HAP-1 (cell line): ENCODE measurements at regions not wholly inside any gene's neighbourhood (a gene's known extent, or its start where the extent isn't known, plus 50 kb on each side); places are given as distances from the start of the nearest gene placed in this dataset.
"Not testable (repeated sequence)": the region's sequence is repeated elsewhere in the genome, so short reads cannot be mapped to it uniquely, and the experiment has no call there.

Source experiments
- DNase-seq, 2 experiments: peaks; one replicate each; pipeline ENCODE4 v3.0.0-alpha.2; 2016 to 2020; ENCODE audit warnings: low spot score in 2 of 2
- H3K27me3 ChIP-seq: fragments of 250-450 bp; sonication (Bioruptor Pico); 2 replicates; pipeline ENCODE4 v1.5.1; 2020; ENCODE audit warnings: low read depth, mild to moderate bottlenecking, moderate library complexity
- H3K36me3 ChIP-seq: fragments of 250-450 bp; sonication (Bioruptor Pico); replicated peaks from 2 replicates; pipeline ENCODE4 v1.5.1; 2020; ENCODE audit warnings: mild to moderate bottlenecking
- H3K4me1 ChIP-seq: fragments of 250-450 bp; sonication (Bioruptor Pico); 2 replicates; pipeline ENCODE4 v1.5.1; 2020; ENCODE audit warnings: mild to moderate bottlenecking
- H3K4me3 ChIP-seq: fragments of 250-450 bp; sonication (Bioruptor Pico); 2 replicates; pipeline ENCODE4 v1.5.1; 2020; ENCODE audit warnings: mild to moderate bottlenecking, moderate library complexity
- H3K9me3 ChIP-seq: fragments of 250-450 bp; sonication (Bioruptor Pico); 2 replicates; pipeline ENCODE4 v1.5.1; 2020; ENCODE audit warnings: mild to moderate bottlenecking, moderate library complexity
- in situ Hi-C: fragments of 300-500 bp; cut with MboI; formaldehyde crosslinking; loops from 3 replicates; pipeline ENCODE4 v1.14.3; 2020; ENCODE audit warnings: low sequenced_read_pairs, inconsistent platforms, mixed read lengths

- in situ Hi-C loops, H3K4me3 ChIP-seq: not testable (repeated sequence)
Observed at GRCh38 chr4:131729205-131729604, 1419.9 kb upstream of the PCDH10 start.

DNA sequence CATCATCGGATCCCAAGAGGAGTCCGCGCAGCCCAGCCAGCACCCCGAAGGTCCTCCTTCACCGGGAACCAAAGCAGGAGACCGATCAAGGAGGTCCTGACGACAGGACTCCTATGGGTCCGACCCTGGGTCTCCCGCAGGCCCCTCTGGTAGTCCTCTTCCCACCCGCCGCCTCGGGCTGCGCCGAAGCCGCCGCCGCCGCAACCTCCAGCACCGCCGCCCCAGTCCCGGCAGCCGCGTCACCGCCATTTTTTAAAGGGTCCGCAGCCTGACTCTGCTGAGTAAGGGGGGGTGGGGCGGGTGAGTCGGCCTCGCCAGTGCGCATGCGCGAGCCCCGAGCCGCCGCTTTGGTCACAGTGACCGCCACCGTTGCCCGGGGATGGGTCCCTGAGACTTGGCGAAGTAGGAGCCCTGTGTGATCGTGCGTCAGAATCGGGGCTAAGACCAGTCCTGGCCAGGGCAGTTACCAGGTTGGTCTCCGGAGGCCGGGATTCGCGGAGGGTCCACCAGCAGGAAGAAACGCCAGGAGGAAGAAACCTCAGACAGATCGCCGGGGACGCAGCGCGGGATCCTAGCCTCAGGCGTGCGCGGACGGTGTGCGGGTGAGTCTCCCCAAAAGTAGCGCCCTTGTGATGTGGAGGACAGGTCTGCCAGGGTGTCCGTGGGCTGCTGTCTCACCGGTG lies 1419.2 kb upstream of the PCDH10 start:
- in situ Hi-C loops, DNase-seq, H3K9me3 ChIP-seq, H3K27me3 ChIP-seq, H3K36me3 ChIP-seq, H3K4me1 ChIP-seq, H3K4me3 ChIP-seq: not testable (repeated sequence)

More at GRCh38 chr4:131729205-131729604, 1419.9 kb upstream of the PCDH10 start:
- H3K4me1 ChIP-seq, H3K36me3 ChIP-seq, H3K9me3 ChIP-seq, DNase-seq, H3K27me3 ChIP-seq: not testable (repeated sequence)

DNA sequence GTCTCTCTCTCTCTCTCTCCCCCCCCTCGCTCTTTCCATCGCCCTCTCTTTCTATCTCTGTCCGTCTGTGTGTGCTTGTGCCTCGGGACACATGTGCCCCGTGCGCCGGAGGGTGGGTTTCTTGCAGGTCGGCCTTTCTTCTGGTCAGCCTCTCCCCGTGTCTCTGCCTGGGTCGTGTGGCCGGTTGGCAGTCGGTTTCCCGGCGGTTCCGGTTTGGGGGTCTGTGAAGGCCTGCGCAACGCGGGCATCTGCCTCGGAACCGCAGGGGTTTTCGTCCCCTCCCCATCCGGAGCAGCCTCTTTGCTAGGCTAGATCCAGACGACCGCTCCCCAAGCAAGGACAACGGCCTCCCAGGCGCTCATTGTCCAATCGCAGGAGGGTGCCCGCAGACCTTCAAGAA lies 1418.5 kb upstream of the PCDH10 start:
- DNase-seq, H3K36me3 ChIP-seq, H3K4me1 ChIP-seq, in situ Hi-C loops, H3K27me3 ChIP-seq, H3K4me3 ChIP-seq, H3K9me3 ChIP-seq: not testable (repeated sequence)

GRCh38 chr4:131732034-131732630 lies 1417.0 kb upstream of the PCDH10 start:
- DNase-seq, H3K4me1 ChIP-seq, H3K27me3 ChIP-seq, in situ Hi-C loops, H3K4me3 ChIP-seq, H3K9me3 ChIP-seq, H3K36me3 ChIP-seq: not testable (repeated sequence)

DNA sequence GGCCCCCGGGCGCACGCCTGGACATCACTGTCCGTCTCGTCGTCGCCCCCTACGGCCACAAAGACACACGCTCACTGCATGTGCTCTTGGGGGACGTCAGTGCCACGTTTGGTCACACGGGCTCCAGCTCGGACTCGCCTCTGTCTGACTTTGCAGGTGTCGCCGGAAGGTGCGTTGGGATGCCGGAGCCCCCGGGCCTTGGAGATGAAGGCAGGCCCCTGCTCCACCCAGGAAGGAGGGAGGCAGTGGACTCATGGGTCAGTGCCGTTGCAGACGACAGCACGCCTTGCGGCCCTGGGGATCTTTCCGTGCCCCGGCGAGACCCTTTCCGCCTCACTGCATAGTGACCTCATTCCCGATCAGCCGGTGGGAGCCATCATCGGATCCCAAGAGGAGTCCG lies 1414.8 kb upstream of the PCDH10 start:
- H3K36me3 ChIP-seq, H3K9me3 ChIP-seq, H3K27me3 ChIP-seq, H3K4me3 ChIP-seq, H3K4me1 ChIP-seq, in situ Hi-C loops, DNase-seq: not testable (repeated sequence)

DNA sequence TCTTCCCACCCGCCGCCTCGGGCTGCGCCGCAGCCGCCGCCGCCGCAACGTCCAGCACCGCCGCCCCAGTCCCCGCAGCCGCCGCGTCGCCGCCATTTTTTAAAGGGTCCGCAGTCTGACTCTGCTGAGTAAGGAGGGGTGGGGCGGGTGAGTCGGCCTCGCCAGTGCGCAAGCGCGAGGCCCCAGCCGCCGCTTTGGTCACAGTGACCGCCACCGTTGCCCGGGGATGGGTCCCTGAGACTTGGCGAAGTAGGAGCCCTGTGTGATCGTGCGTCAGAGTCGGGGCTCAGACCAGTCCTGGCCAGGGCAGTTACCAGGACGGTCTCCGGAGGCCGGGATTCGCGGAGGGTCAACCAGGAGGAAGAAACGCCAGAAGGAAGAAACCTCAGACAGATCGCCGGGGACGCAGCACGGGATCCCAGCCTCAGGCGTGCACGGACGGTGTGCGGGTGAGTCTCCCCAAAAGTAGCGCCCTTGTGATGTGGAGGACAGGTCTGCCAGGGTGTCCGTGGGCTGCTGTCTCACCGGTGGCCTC lies 1414.2 kb upstream of the PCDH10 start:
- H3K36me3 ChIP-seq, H3K27me3 ChIP-seq, H3K4me1 ChIP-seq, H3K9me3 ChIP-seq, in situ Hi-C loops, H3K4me3 ChIP-seq, DNase-seq: not testable (repeated sequence)

DNA sequence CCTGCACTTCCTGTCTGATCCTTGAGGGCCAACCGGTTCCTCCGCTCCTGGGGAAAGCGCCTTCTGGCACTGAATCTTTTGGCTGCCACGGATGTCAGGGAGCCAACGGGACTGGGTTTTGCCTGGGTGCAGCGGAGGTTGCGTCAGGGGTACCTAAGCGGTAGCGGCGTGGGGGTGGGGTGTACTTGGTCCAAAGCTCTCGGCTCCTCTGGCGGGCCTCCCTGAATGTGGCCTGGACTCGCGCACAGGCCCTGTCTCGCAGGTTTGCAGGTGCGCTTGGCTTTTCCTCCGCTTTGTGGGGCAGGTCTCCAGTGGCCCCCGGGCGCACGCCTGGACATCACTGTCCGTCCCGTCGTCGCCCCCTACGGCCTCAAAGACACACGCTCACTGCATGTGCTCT lies 1410.1 kb upstream of the PCDH10 start:
- H3K4me3 ChIP-seq, DNase-seq, H3K9me3 ChIP-seq, H3K4me1 ChIP-seq, H3K36me3 ChIP-seq, H3K27me3 ChIP-seq, in situ Hi-C loops: not testable (repeated sequence)

GRCh38 chr4:131741836-131742235 lies 1407.3 kb upstream of the PCDH10 start:
- DNase-seq, H3K4me1 ChIP-seq, H3K36me3 ChIP-seq, H3K27me3 ChIP-seq, H3K9me3 ChIP-seq, in situ Hi-C loops, H3K4me3 ChIP-seq: not testable (repeated sequence)

DNA sequence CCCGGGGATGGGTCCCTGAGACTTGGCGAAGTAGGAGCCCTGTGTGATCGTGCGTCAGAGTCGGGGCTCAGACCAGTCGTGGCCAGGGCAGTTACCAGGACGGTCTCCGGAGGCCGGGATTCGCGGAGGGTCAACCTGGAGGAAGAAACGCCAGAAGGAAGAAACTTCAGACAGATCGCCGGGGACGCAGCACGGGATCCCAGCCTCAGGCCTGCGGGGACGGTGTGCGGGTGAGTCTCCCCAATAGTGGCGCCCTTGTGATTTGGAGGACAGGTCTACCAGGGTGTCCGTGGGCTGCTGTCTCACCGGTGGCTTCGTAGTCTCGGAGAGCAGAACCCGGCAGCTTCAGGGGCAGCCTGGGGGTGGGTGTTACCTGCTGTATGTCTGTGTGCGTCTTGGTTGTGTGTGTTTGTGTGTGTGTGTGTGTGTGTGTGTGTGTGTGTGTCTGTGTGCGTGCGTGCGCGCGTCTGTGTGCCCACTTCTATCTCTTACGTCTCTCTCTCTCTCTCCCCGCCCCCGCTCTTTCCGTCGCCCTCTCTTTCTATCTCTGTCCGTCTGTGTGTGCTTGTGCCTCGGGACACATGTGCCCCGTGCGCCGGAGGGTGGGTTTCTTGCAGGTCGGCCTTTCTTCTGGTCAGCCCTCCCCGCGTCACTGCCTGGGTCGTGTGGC lies 1406.4 kb upstream of the PCDH10 start:
- H3K27me3 ChIP-seq, H3K9me3 ChIP-seq, DNase-seq, H3K4me1 ChIP-seq, H3K4me3 ChIP-seq, in situ Hi-C loops, H3K36me3 ChIP-seq: not testable (repeated sequence)

DNA sequence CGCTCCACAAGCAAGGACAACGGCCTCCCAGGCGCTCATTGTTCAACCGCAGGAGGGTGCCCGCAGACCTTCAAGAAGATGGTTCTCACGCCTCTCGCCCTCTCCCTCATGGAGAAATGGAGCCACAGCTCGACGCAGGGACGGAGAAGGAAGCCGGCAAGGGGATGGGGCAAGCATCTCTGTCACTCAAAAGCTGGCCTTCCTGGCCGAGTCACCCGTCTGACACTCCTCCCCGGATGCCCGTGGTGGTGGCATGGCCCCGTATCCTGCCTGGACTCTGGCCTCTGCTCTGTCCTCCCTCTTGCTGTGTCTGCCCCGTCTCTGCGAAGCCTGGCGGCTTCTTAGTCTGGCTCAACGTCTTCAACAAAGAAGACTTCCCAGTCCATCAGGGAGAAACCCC lies 1405.7 kb upstream of the PCDH10 start:
- H3K4me1 ChIP-seq, H3K4me3 ChIP-seq, H3K36me3 ChIP-seq, in situ Hi-C loops, H3K27me3 ChIP-seq, DNase-seq, H3K9me3 ChIP-seq: not testable (repeated sequence)

GRCh38 chr4:131747203-131747602 lies 1401.9 kb upstream of the PCDH10 start:
- H3K27me3 ChIP-seq, in situ Hi-C loops, H3K4me3 ChIP-seq, H3K4me1 ChIP-seq, H3K36me3 ChIP-seq, DNase-seq, H3K9me3 ChIP-seq: not testable (repeated sequence)

- in situ Hi-C loops, H3K9me3 ChIP-seq, H3K27me3 ChIP-seq, H3K4me1 ChIP-seq, H3K4me3 ChIP-seq, DNase-seq, H3K36me3 ChIP-seq: not testable (repeated sequence)
Observed at GRCh38 chr4:131749224-131749623, 1399.9 kb upstream of the PCDH10 start.

DNA sequence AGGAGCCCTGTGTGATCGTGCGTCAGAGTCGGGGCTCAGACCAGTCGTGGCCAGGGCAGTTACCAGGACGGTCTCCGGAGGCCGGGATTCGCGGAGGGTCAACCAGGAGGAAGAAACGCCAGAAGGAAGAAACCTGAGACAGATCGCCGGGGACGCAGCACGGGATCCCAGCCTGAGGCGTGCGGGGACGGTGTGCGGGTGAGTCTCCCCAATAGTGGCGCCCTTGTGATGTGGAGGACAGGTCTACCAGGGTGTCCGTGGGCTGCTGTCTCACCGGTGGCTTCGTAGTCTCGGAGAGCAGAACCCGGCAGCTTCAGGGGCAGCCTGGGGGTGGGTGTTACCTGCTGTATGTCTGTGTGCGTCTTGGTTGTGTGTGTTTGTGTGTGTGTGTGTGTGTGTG lies 1399.1 kb upstream of the PCDH10 start:
- H3K36me3 ChIP-seq, H3K4me3 ChIP-seq, H3K4me1 ChIP-seq, DNase-seq, H3K27me3 ChIP-seq, in situ Hi-C loops, H3K9me3 ChIP-seq: not testable (repeated sequence)

DNA sequence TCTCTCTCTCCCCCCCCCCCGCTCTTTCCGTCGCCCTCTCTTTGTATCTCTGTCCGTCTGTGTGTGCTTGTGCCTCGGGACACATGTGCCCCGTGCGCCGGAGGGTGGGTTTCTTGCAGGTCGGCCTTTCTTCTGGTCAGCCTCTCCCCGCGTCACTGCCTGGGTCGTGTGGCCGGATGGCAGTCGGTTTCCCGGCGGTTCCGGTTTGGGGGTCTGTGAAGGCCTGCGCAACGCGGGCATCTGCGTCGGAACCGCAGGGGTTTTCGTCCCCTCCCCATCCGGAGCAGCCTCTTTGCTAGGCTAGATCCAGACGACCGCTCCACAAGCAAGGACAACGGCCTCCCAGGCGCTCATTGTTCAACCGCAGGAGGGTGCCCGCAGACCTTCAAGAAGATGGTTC lies 1398.6 kb upstream of the PCDH10 start:
- in situ Hi-C loops, H3K36me3 ChIP-seq, H3K4me3 ChIP-seq, DNase-seq, H3K9me3 ChIP-seq, H3K4me1 ChIP-seq, H3K27me3 ChIP-seq: not testable (repeated sequence)
